WERI-Rb-1 (cell line): ENCODE measurements at regions not wholly inside any gene's neighbourhood (a gene's known extent, or its start where the extent isn't known, plus 50 kb on each side); places are given as distances from the start of the nearest gene placed in this dataset.
"Not testable (repeated sequence)": the region's sequence is repeated elsewhere in the genome, so short reads cannot be mapped to it uniquely, and the experiment has no call there.

ENCODE experiments used
- DNase-seq: peaks from one replicate; pipeline ENCODE4 v3.0.0-alpha.2; 2020
- H3K27ac ChIP-seq: fragments of 250-450 bp; sonication (Bioruptor Pico); 2 replicates; pipeline ENCODE4 v1.5.1; 2020; ENCODE audit warnings: mild to moderate bottlenecking, moderate library complexity
- H3K27me3 ChIP-seq: fragments of 250-450 bp; sonication (Bioruptor Pico); 2 replicates; pipeline ENCODE4 v1.5.1; 2021; ENCODE audit warnings: mild to moderate bottlenecking, low read depth, moderate library complexity; ENCODE audit not compliant: insufficient read depth, severe bottlenecking
- H3K36me3 ChIP-seq: fragments of 250-450 bp; sonication (Bioruptor Pico); 2 replicates; pipeline ENCODE4 v1.5.1; 2020; ENCODE audit warnings: mild to moderate bottlenecking, moderate library complexity
- H3K4me3 ChIP-seq: 2 replicates; pipeline ENCODE4 v1.5.1; 2011; ENCODE audit warnings: low read depth, mild to moderate bottlenecking, control low read depth, low read length
- H3K9me3 ChIP-seq: fragments of 250-450 bp; sonication (Bioruptor Pico); 2 replicates; pipeline ENCODE4 v1.5.1; 2021; ENCODE audit warnings: mild to moderate bottlenecking, moderate library complexity; ENCODE audit not compliant: severe bottlenecking
- TF ChIP-seq, protein P1 (sequence below): IDR thresholded peaks from 2 replicates; pipeline ENCODE4 v1.5.1; 2011; ENCODE audit warnings: low read depth, mild to moderate bottlenecking, control low read depth, inconsistent platforms, low read length

DNA sequence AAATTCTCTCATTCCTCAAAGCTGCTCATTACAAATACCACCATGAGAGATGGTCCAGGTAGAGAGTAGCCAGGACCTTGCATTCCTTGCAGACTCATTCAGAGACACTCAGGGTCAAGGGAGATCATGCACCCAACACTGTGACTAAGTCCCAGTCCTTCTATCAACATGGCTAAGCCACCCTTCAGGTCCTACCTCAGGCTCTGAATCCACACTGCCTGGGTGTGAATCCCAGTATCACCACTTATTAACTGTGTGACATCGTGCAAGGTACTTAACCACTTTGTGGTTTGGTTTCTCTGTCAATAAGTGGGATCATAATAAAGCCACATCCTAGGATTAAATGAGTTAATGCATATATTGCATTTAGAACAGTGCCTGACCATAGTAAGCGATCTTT, 124.1 kb upstream of the NEIL3 start:
- DNase-seq, result no peak
- TF ChIP-seq, protein P1, sequence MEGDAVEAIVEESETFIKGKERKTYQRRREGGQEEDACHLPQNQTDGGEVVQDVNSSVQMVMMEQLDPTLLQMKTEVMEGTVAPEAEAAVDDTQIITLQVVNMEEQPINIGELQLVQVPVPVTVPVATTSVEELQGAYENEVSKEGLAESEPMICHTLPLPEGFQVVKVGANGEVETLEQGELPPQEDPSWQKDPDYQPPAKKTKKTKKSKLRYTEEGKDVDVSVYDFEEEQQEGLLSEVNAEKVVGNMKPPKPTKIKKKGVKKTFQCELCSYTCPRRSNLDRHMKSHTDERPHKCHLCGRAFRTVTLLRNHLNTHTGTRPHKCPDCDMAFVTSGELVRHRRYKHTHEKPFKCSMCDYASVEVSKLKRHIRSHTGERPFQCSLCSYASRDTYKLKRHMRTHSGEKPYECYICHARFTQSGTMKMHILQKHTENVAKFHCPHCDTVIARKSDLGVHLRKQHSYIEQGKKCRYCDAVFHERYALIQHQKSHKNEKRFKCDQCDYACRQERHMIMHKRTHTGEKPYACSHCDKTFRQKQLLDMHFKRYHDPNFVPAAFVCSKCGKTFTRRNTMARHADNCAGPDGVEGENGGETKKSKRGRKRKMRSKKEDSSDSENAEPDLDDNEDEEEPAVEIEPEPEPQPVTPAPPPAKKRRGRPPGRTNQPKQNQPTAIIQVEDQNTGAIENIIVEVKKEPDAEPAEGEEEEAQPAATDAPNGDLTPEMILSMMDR, result no peak
- H3K4me3 ChIP-seq, result no peak overlapping the region
- H3K27me3 ChIP-seq, result peaks cover 3% of the 10 kb centered on the region
- H3K36me3 ChIP-seq, result no peaks in the 10 kb centered on the region
- H3K9me3 ChIP-seq, result no peaks in the 10 kb centered on the region
- no peak overlapping the region for H3K27ac ChIP-seq

DNA sequence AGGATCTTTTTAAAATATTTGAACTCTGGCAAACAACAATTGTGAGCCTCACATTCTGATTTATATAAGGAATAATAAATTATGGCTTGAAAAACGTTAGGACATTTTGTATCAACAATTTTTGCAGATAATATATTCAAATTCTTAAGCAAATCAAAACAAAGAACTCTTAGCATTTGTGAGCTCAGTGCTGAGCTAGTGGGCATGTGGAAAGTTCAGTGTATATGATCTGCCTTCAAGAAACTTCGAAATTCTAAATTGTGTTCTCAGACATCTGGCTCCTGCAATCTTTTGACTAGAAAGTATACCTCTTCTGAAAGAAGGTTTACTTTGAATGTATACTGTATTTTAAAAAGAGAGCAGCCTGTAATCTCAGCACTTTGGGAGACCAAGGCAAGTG, 122.3 kb upstream of the NEIL3 start:
- Histone ChIP-seq H3K27me3 (peaks cover 7% of the 10 kb centered on the region), H3K4me3 (no peak overlapping the region), H3K27ac (no peak overlapping the region), H3K36me3 (no peaks in the 10 kb centered on the region), H3K9me3 (no peaks in the 10 kb centered on the region)
- TF ChIP-seq, protein P1, result no peak
- DNase-seq, result no peak

DNA sequence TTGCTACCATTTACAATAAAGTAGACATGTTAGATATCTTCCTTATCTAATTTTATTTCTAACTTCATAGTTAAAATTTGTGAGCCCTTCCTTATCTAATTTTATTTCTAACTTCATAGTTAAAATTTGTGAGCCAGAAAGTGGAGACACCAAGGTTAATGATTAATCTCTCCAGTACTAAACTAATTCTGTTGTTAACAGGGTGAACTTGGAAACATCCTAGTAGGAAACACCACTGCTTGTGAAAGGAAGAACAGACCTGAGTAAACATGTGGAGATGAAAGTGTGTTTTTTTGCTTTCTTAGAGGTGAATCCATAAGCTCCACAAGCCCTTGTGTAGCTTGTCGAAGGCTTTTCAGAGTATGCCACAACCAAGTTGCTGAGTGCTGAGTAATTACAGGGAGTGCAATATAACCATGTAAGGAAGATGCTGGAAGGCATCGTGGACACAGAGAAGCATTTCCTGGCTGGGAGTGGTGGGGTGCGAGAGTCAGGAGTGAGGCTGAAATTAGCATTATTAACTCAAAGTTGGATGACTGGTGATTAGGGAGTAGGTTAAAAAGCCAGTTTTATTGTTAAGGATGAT, 118.6 kb upstream of the NEIL3 start:
- H3K4me3 ChIP-seq, result no peak overlapping the region
- no peak for DNase-seq
- TF ChIP-seq, protein P1, result no peak
- H3K9me3 ChIP-seq, result no peaks in the 10 kb centered on the region
- H3K27ac ChIP-seq, result no peak overlapping the region
- peaks cover 7% of the 10 kb centered on the region for H3K27me3 ChIP-seq
- H3K36me3 ChIP-seq, result no peaks in the 10 kb centered on the region

DNA sequence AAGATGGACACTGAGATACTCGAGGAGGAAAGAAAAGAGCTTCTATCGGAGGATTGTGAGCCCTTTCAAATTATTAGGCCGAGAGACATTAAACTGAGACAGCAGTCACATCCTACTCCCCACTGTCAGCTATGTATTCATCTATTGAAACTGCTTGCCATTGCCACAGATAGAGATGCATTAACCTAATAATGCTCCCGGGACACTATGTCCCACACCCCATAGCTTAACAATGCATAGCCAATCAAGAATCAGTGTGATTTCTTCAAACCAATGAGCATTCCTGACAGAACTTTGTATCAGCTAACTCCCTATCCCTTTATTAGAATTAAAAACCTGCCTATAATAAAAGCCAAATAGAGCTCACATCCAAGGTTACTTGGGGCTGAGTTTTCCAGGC, 118.1 kb upstream of the NEIL3 start:
- peaks cover 7% of the 10 kb centered on the region for H3K27me3 ChIP-seq
- H3K36me3 ChIP-seq, result no peaks in the 10 kb centered on the region
- TF ChIP-seq, protein P1, result no peak
- H3K4me3 ChIP-seq, result no peak overlapping the region
- no peak overlapping the region for H3K27ac ChIP-seq
- DNase-seq, result no peak
- no peaks in the 10 kb centered on the region for H3K9me3 ChIP-seq

DNA sequence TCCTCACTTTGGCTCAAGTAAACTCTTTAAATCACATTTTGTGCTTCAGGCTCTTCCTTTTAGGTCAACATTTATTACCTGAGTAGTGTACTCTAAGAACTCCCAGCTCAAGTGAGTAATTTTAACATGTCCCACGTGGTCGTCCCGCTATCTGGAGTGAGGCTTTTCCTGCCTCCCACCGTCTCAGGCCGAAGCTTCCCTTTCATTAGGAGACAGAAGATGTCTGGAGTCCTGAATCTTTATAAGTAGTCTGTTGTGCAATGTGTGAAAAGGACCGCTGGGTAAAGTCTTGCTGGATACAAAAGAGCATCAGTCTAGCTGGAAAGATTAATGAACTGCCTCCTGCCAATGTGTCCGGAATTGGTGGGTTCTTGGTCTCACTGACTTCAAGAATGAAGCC, 117.7 kb upstream of the NEIL3 start:
- H3K36me3 ChIP-seq, result no peaks in the 10 kb centered on the region
- DNase-seq, result no peak
- H3K4me3 ChIP-seq, result no peak overlapping the region
- no peak overlapping the region for H3K27ac ChIP-seq
- TF ChIP-seq, protein P1, result no peak
- H3K27me3 ChIP-seq, result peaks cover 4% of the 10 kb centered on the region
- no peaks in the 10 kb centered on the region for H3K9me3 ChIP-seq

DNA sequence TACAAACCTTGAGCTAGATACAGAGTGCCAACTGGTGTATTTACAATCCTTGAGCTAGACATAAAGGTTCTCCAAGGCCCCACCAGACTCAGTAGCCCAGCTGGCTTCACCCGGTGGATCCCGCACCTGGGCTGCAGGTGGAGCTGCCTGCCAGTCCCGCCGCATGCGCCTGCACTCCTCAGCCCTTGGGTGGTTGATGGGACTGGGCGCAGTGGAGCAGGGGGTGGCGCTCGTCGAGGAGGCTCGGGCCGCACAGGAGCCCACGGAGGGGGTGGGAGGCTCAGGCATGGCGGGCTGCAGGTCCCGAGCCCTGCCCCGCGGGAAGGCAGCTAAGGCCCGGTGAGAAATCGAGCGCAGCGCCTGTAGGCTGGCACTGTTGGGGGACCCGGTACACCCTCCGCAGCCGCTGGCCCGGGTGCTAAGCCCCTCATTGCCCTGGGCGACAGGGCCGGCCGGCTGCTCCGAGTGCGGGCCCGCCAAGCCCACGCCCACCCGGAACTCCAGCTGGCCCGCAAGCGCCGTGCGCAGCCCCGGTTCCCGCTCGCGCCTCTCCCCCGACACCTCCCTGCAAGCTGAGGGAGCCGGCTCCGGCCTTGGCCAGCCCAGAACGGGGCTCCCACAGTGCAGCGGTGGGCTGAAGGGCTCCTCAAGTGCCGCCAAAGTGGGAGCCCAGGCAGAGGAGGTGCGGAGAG, 116.5 kb upstream of the NEIL3 start:
- not testable (repeated sequence) for DNase-seq, H3K36me3 ChIP-seq, H3K27ac ChIP-seq, H3K4me3 ChIP-seq, H3K9me3 ChIP-seq, H3K27me3 ChIP-seq
